GM21526 (cell line): ENCODE measurements at regions not wholly inside any gene's neighbourhood (a gene's known extent, or its start where the extent isn't known, plus 50 kb on each side); places are given as distances from the start of the nearest gene placed in this dataset.
A peak's percentile ranks its signal among the peaks of the same experiment; 100 is the strongest.
"Not testable (repeated sequence)": the region's sequence is repeated elsewhere in the genome, so short reads cannot be mapped to it uniquely, and the experiment has no call there.

Experiments
- ATAC-seq: cut with Tn5 transposase; IDR thresholded peaks from one replicate; pipeline ENCODE4 v1.9.1; 2021; ENCODE audit warnings: moderate library complexity; ENCODE audit not compliant: unreplicated experiment, low FRiP score

DNA sequence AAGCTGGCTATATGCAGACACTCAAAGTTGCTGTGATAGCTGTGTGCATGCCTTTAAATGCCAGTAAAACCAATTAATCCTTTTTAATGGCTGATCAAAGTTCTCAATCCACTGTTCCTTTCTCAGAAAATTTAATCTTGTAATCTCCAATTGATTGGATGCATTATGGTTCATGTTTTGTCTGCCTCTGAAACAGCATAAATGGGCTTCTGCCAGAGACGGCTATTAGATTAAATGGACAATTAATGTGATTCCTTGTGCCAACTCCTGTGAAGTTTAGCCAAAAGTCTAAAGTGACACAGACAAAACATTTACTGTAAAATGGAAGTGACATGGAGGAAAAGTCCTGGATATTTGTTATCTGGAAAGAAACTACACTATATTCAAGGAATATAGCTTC is 952.5 kb upstream of the FAT3 start:
- ATAC-seq: no peak

DNA sequence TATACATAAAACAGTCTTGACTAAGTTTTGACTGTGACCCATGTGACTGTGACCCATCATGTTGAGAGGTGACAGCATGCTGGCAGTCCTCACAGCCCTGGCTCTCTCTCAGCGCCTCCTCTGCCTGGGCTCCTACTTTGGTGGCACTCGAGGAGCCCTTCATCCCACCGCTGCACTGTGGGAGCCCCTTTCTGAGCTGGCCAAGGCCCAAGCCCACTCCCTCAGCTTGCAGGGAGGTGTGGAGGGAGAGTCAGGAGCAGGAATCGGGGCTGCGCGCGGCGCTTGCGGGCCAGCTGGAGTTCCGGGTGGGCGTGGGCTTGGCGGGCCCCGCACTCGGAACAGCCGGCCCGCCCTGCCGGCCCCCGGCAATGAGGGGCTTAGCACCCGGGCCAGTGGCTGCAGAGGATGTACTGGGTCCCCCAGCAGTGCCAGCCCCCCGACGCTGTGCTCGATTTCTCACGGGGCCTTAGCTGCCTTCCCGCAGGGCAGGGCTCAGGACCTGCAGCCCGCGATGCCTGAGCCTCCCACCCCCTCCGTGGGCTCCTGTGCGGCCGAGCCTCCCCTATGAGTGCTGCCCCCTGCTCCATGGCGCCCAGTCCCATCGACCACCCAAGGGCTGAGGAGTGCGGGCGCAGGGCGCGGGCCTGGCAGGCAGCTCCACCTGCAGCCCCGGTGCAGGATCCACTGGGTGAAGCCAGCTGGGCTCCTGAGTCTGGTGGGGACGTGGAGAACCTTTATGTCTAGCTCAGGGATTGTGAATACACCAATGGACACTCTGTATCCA is 955.9 kb upstream of the FAT3 start:
- ATAC-seq: not testable (repeated sequence)

DNA sequence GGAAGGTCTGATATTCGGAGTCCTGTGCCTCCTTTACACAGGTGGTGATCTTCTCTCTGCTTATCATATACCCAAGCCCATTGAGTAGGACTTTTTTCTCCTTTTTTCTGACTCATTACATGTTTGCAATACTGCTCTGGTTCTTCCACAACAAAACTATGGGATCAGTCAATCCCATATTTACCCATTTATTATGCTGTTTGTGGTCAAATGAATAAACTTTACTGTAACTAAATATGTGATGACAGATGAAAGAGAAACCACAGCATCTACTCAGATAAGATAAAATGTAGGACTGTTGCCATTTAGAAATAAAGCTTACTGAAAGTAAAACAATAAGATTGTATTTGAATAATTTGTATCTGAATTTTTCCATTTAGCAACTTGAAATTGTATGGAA is 958.7 kb upstream of the FAT3 start:
- no peak for ATAC-seq

DNA sequence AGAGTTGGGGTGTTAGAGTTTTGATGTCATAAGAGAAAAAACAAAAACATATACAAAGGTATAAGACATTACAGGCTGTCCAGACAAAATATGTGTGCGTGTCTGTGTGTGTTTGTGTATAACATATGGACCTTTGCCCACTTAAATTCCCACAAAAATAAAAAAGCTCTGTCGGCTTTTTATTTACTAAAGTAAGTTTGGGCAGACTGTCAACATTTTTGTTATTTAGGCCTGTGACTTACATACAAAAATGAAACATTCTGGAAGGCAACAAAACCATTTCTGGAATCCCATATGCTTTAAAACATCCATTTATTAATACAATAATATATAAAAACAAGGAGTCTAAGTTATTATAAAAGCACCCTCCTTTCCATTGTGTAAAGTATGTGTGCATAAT is 960.1 kb upstream of the FAT3 start:
- no peak for ATAC-seq

DNA sequence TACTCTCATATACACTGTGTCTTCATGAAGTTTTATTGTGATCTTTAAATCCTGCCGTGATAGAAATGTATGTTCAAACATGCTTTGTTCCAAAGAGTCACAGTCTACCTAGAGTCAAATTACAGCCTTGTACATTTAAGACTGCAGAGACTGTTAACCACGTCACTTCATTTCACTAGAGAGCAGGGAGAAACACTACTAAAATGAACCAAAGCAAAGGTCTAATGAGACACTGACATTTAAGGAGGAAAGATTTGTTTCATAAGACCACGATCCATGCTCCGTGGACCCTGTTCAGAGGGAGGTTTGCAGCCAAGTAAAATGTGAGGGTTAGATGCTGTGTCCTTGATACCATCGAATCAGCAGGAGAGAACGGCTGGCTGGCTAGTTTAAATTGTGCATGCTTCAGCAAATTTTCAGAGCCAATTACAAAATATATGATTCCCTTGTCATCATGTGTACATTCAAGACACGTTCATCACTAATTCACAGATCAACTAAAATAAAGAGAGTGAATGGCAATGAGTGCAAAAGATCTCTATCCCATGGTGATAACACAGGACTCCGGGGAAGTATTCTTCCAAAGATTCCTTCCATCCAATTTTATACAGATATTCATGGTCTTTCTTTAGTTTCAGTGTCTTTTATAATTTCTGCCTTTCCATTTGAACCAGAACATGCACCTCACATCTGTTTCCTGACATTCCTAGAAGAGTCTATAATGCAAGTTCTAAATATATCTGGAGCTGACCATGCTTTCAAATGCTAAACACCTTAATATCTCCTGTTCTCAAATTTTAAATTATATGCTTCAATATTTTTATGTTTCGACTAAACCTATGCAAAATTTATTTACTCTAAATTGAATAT is 960.9 kb upstream of the FAT3 start:
- ATAC-seq: no peak

DNA sequence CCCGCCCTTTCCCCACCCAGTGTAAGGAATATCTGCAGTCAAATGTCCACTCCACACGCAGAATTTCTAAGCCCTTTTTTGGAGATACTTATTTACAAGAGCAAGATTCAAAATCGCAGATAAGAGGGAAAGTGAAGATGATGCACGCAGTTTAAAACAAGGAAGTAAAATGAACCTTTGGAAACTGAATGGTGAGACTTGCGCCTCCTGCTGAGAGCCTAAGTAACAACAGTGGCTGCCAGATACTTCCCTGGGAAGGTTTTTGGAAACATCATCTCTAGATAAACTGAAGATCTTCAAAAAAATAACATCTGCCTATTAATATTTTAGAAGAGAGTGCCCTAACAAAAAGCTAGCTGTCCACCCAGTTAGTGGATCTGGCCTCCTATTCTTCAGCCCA is 963.1 kb upstream of the FAT3 start:
- ATAC-seq: no peak

DNA sequence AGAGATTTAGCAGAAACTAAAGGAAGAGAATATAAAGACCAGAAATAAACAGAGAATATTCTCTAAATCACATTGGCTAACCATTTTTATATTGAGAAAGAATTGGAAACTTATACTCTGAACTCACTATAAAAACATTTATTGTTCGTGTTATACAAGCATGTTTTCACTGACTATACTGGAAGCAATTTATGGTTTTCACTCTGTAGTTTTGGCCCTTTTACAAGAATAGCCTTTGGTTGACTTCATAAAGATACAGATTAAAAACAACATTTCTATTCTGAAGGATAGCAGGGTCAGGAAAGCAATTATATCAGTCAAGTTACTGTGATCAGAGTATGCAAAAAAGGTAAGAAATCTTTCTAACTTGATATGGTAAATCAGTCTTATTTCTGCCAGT is 965.7 kb upstream of the FAT3 start:
- ATAC-seq: no peak

DNA sequence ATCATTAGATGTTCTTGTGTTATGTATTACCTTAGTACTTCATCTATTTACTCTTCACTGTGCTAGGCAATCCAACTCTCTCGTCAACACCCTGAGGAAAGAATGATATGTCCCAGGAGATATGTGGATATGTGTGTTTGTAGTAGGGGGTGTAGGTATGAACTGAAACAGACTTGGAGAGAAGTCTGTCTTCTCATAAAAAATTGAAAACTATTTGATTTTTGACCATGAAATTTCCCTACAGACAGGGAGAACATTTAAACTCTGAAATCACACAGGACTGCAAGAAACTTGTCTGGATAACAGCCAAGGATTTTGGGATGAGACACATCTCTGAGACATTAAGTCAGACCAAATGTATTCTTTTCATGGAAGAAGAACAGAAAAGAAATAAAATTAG is 967.0 kb upstream of the FAT3 start:
- ATAC-seq: no peak

DNA sequence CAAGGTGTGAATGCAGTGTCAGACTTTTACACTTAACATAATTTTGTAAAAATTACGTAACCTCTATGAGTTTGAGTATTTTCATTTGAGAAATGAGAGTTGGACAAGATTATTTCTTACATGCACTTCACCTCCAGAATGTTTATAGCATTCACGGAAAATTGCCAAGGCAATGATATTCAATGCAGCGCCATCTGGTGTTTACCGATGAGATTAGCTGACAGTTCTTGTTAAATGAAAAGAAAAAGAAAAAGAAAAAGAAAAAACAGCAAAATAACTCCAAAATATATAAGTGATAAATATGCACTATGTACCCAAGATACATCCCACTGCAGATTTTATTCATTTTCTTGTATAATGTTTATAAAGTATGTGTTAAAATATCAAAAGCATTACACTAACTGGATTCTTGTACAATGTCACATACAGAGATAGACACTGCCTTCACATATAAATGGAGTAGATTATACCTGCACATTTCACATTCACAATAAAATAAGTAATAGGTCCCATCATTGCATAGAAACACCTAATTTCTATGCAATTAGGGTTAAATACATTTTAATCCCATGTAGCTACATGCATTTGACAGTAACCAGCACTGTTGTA is 976.3 kb upstream of the FAT3 start:
- ATAC-seq: peak; percentile 58

DNA sequence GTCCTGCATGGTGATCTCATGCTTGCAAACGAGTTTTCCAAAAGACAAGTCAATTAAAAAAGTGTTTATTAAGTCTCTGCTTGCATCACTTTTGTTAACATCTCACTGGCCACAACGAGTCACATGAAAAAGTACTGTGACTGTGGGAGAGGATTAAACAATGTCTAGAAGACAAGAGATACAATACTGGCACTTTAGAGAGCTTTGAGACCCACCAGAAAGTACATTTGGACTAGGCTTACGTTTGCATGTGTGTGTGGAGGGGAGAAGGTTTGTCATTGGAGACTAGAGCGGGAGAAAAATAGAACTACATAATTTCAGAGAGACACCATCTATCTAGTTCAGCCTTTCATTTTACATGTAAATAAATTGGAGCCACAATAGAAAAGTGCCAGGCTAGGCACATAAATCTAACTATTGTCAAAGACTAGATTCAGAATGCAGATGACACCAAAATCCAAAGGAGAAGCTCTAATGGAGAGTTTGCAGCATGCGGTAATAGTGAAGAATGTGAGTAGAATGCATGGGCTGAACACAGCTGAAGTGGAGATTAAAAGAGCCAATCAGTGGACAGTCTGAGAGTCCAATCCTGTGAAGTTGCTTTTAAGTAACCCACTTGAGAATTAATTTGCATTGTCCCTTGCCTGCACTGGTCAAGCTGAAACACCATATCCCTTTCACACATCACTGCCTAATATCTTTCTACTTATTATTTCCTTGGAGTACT is 977.4 kb upstream of the FAT3 start:
- no peak for ATAC-seq

DNA sequence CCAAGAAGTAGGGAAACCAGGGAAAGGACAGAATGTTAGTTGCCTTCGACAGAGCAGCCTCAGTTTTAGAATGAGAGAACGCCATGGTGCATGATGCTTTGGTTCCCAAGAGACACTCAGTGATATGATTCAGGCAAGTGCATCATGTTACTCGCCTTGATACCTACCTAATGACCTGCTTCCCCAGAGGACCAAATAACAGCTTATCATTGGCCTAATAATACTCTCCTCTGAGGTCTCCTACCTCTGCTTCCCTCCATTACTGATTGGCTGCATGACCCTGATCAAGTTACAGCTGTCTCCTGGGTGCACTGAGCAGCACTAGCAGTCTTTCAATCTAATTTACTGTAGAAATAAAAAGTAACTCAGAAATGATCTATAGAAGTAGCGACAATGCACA is 979.7 kb upstream of the FAT3 start:
- no peak for ATAC-seq

DNA sequence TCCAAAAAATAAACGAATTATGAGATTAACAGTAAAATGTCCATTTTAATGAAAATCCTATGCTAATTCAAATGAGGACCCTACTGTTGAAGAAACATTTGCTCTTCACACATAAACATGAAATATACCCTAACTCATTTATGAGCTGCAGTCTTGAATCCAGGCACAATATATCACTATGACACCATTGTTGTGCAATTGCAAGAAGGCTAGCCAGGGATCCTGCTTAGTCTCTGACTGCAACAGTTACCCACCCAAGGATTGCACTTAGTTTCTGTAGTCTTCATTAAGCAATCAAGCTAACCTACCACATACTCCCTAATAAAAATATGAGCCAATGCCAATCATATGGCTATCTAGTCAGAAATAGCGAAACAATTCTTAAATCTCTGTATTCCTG is 981.0 kb upstream of the FAT3 start:
- ATAC-seq: no peak

DNA sequence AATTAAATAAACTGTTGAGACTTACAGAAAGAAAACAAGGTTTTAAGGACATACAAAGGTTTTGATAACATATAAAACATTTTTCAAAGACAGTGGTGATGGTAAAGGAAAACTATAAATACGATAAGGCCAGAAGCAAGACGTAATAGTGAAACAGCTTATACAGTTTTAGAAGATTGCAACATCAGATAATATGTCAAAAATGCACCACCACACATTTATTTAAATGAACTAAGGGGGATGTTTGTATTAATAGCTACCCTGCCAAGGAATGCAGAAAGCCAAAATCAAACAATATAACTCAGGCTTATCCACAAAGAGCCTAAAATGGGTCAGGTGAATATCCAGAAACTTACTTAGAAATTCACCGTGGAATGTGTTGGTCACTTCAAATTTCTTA is 981.6 kb upstream of the FAT3 start:
- ATAC-seq: no peak

DNA sequence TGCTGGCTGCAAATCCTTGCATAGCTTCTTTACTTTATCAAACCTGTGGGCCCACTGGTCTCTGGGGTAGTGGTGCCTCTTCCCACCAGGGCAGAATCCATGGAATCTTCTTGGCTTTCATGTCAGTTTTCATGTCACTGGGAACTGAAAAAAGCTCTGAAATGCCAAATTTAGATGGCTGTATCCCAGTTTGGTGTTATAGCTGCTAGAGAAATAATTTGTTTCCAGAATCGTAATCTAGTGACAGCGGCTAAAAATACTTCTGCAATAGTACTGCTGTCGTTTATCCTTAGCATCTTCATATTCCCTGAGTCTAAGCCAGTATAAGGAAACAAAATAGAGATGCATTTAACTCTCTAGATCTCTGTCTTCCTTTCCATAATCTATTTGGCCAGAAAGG is 983.4 kb upstream of the FAT3 start:
- ATAC-seq: no peak

DNA sequence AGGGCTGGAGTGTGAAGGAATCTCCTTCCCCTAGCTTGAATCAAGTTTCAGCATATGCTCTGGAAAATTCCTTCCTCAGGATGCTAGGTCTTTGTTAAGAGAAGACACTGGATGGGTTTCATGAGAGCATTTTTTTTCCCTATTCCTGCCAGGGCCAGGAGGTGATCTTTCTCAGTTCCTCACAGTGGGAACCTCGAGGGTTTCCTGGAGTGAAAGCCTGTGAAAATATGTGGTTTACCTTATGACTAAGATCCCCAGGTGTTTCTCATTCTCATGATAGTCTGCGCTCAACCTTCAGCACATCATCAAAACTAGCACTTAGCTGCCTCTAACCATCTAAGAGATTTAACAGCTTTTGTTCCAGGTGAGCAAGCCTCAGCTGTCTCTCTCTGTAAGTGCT is 985.3 kb upstream of the FAT3 start:
- no peak for ATAC-seq

DNA sequence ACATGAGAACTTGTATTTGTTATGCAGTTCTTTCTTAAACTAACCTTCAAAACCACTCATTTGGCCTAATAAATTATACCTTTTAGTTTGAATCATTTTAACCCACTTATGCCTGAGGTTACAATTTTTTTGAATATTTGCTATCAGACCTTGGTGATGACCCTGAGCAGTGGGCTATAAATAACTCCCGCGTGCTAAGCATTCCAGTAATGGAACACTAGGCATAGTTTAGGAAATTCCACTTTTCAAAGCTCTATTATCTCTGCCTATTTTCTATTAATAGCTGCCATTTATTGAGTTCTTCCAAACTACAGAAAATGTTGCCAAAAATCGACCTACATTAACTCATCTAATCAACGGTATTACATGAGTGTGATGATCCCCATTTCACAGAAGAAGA is 993.4 kb upstream of the FAT3 start:
- ATAC-seq: no peak

DNA sequence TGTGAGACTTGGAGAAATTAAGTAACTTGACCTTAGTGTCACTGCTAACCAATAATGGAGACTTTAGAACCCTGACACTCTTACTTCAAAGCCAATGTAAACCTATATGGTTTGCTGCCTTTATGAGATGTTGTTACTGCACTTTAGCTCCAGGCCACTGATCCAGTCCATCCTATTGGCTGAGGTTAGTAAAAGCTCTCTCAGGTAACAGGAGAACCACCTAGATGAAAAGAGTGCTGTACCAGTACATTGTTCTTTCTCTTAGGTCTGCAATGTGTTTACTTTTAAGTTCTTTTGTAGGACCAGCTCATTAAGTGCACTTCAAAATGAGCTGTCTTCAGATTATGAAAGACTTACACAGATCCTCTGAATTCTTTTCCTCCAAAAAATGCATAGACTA is 994.0 kb upstream of the FAT3 start:
- ATAC-seq: no peak

DNA sequence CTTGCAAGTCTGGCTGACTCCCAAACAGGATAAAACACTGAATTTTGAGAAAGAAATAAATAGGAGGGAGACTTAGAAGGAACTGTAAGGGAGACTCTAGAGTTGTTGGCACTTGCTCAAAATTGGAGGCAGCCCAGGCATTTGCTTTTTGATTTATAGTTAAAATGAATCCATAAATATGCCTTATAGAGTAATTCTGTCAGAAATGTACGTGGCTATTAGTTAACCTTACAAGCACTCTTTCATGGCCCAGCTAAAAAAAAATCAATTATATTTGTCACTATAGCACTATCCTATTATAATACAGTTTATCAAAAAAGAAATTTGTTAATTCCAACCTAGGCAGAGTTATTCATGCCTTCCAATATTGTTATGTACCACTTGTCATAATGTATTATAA is 1000.0 kb upstream of the CHORDC1 start:
- ATAC-seq: no peak

DNA sequence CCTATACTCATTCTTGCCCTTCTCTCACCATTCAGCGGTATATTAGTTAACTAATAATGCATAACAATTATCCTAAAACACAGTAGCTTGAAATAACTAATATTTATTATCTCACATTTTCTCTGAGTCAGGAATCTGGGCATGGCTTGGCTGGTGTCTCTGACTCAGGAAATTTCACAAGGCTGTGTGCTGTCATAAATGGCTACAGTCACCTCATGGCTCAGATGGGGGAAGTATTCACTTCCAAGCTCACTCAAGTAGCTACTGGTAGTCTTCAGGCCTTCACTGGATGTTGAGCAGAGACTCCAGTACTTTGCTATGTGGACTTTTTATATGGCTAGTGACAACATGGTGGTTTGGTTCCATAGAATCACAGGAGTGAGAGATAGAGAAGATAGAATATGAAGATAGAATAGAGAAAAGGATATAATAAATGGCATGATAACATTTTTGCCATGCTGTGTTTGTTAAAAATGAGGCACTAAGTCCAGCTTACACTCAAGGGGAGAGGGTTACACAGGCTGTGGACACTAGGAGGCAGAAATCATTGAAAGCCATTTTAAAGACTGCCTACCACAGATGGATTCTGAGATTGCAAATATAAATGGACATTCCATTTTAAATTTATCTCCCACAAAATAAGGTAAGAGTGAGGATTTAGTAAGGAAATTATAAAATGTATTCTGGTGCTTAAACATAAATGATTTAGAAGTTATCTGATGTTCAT is 997.8 kb upstream of the CHORDC1 start:
- ATAC-seq: no peak

DNA sequence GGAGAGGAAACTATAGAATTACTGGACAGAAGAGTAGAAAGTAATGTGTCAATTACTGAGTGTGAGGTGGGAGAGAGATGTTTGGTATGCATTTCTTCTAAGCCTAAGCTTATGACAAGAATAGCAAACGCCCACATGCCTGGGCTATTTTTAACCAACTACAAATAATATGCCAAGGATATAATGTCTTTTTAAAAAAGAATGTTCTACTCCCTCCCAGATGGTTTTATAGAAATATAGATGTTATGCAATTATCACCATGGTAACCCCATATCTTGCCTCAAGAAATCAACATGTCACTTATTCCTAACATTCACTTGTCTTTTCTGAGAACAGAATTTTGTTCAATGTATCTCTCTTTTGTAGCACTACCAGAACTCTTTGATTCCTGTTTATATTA is 996.7 kb upstream of the CHORDC1 start:
- no peak for ATAC-seq
